ENCODE measurements at regions not wholly inside any gene's neighbourhood (a gene's known extent, or its start where the extent isn't known, plus 50 kb on each side); places are given as distances from the start of the nearest gene placed in this dataset.
A peak's percentile ranks its signal among the peaks of the same experiment; 100 is the strongest.

DNA sequence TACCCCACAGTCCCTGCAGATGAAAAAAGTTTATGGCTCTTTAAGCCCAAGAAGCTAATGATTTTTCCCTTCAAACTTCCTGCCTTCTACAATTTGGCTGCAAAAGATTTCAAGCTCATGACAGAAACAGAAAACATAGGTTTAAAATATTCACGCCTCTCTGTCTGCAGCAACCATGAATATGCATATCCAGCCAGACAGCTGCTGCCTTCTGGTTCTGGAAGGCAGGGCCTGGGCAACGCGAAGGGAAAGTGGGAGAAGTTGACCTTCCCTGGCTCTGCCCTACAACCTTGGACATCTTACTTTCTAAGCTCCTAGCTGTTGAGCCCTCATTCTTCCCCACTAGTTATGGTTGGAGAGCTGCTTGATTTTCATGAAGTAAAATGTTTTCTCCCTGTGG is 64.8 kb upstream of the CLINT1 start:
- H3K4me3 ChIP-seq (ENCODE audit: low read length) = no peak overlapping the region
- no peaks in the 10 kb centered on the region for H3K9me3 ChIP-seq (ENCODE audit: insufficient read depth, low read depth, low read length)
- H3K4me1 ChIP-seq (ENCODE audit: insufficient read depth, low read length) = peaks cover 29% of the 10 kb centered on the region
- no peak overlapping the region for H3K27ac ChIP-seq (ENCODE audit: low read length)
- no peak overlapping the region for H3K9ac ChIP-seq (ENCODE audit: low read depth, low read length)
- no peaks in the 10 kb centered on the region for H3K36me3 ChIP-seq (ENCODE audit: insufficient read depth, low read depth, low read length)
- H3K27me3 ChIP-seq (ENCODE audit: insufficient read depth, low read length) = no peaks in the 10 kb centered on the region

DNA sequence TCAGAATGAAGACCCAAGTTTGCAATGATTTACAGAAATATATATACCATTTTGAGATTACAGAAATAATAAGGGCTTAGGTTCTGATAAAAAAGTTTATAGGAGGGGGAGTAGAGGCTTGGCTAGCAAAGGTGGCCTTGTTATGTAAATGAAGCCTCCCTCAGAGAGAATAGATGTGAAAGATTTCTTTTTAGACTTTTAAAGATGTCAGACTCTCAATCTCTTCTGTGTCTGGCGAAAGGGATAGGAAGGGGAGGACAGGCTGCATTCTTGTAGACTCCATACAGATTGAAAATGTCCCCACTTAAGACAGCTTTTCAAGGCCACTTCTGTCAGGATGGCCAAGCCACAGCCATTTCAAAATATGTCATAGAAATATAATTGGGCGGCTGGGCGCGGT is 63.1 kb upstream of the CLINT1 start:
- no peaks in the 10 kb centered on the region for H3K9me3 ChIP-seq (ENCODE audit: insufficient read depth, low read depth, low read length)
- peaks cover 28% of the 10 kb centered on the region; the same call in 1 of the 2 replicates for H3K4me1 ChIP-seq (ENCODE audit: insufficient read depth, low read length)
- H3K4me3 ChIP-seq (ENCODE audit: low read length) = no peak overlapping the region
- no peaks in the 10 kb centered on the region for H3K27me3 ChIP-seq (ENCODE audit: insufficient read depth, low read length)
- no peaks in the 10 kb centered on the region for H3K36me3 ChIP-seq (ENCODE audit: insufficient read depth, low read depth, low read length)
- no peak overlapping the region for H3K9ac ChIP-seq (ENCODE audit: low read depth, low read length)
- no peak overlapping the region for H3K27ac ChIP-seq (ENCODE audit: low read length)

DNA sequence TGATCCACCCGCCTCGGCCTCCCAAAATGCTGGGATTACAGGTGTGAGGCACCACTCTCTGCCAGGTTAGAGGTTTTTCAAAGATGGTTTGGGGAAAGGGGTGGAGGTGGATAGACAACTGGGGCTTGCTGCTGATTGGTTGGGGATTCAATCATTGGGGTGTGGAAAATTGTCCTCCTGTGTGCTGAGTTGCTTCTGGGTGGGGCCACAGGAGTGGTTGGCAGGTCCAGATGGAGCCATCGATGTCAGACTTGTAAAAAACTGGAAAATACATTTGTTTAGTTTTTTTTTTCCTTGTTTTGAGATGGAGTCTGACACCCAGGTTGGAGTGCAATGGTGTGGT is 61.9 kb upstream of the CLINT1 start:
- H3K36me3 ChIP-seq (ENCODE audit: insufficient read depth, low read depth, low read length) = no peaks in the 10 kb centered on the region
- no peak overlapping the region for H3K27ac ChIP-seq (ENCODE audit: low read length)
- H3K4me1 ChIP-seq (ENCODE audit: insufficient read depth, low read length) = peaks cover 17% of the 10 kb centered on the region; the same call in 1 of the 2 replicates
- no peak overlapping the region for H3K4me3 ChIP-seq (ENCODE audit: low read length)
- no peak overlapping the region for H3K9ac ChIP-seq (ENCODE audit: low read depth, low read length)
- H3K9me3 ChIP-seq (ENCODE audit: insufficient read depth, low read depth, low read length) = no peaks in the 10 kb centered on the region
- H3K27me3 ChIP-seq (ENCODE audit: insufficient read depth, low read length) = no peaks in the 10 kb centered on the region

DNA sequence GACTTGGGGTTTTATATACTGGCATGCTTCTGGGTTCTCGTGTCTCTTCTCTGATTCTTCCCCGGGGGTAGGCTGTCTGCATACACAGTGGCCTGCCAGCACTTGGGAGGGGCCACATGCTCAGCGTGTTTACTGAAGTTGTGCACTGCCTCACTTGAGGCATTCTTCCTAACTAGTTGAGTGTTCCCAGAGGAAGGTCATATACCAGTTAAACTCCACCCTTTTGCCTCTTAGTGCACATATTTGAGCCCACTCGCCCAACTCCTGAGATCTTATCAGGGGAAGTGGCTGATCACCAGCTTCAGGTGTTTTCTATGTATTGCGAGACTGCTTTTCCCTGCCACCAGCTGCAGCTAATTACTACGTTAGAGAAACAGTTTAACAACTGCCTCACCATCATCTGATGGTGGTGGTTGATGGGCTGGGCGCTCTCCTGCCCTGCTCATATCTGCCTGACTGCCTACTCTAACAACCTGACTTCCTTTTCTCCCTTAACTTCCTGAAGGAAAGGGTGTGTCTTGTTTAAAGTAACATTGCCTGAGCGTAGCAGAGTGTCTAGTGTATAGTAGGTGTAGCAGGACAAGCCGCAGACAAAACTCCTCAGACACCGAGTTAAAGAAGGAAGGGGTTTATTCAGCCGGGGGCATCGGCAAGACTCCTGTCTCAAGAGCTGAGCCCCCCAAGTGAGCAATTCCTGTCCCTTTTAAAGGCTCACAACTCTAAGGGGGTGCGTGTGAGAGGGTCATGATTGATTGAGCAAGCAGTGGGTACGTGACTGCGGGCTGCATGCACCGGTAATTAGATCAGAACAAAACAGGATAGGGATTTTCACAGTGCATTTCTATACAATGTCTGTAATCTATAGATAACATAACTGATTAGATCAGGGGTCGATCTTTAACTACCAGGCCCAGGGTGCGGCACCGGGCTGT is 60.1 kb upstream of the CLINT1 start:
- no peaks in the 10 kb centered on the region for H3K36me3 ChIP-seq (ENCODE audit: insufficient read depth, low read depth, low read length)
- H3K9ac ChIP-seq (ENCODE audit: low read depth, low read length) = no peak overlapping the region
- H3K27me3 ChIP-seq (ENCODE audit: insufficient read depth, low read length) = no peaks in the 10 kb centered on the region
- H3K4me1 ChIP-seq (ENCODE audit: insufficient read depth, low read length) = peaks cover 16% of the 10 kb centered on the region; the same call in 1 of the 2 replicates
- H3K27ac ChIP-seq (ENCODE audit: low read length) = no peak overlapping the region
- H3K4me3 ChIP-seq (ENCODE audit: low read length) = no peak overlapping the region
- no peaks in the 10 kb centered on the region for H3K9me3 ChIP-seq (ENCODE audit: insufficient read depth, low read depth, low read length)

DNA sequence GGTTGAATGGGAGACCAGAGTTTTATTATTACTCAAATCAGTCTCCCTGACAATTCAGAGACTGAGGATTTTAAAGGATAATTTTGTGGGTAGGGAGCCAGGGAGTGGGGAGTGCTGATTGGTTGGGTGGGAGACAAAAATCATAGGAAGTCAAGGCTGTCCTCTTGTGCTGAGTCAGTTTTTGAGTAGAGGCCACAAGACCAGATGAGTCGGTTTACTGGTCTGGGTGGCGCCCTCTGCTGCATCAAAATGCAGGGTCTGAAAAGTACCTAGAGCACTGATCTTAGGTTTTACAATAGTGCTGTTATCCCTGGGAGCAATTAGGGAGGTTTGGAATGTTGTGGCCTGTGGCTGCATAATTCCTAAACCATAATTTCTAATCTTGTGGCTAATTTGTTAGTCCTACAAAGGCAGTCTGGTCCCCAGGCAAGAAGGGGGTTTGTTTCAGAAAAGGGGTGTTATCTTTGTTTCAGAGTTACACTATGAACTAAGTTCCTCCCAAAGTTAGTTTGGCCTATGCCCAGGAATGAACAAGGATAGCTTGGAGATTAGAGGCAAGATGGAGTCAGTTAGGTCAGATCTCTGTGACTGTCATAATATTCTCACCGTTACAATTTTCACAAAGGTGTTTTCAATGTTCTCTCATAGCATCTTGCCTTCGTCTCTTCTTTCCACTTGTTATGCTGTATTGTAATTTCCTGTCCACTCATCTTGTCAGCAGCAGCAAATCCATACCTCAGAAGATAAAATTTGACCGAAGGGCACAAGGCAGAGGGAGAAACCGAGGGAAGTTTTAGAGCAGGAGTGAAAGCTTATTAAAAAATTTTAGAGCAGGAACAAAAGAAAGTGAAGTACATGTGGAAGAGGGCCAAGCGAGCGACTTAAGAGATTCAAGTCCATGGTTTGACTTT is 59.2 kb upstream of the CLINT1 start:
- peaks cover 17% of the 10 kb centered on the region; the same call in 1 of the 2 replicates for H3K4me1 ChIP-seq (ENCODE audit: insufficient read depth, low read length)
- no peaks in the 10 kb centered on the region for H3K9me3 ChIP-seq (ENCODE audit: insufficient read depth, low read depth, low read length)
- no peaks in the 10 kb centered on the region for H3K36me3 ChIP-seq (ENCODE audit: insufficient read depth, low read depth, low read length)
- no peak overlapping the region for H3K4me3 ChIP-seq (ENCODE audit: low read length)
- H3K9ac ChIP-seq (ENCODE audit: low read depth, low read length) = peak overlapping the region; percentile 11; the same call in 1 of the 2 replicates
- no peaks in the 10 kb centered on the region for H3K27me3 ChIP-seq (ENCODE audit: insufficient read depth, low read length)
- H3K27ac ChIP-seq (ENCODE audit: low read length) = no peak overlapping the region

DNA sequence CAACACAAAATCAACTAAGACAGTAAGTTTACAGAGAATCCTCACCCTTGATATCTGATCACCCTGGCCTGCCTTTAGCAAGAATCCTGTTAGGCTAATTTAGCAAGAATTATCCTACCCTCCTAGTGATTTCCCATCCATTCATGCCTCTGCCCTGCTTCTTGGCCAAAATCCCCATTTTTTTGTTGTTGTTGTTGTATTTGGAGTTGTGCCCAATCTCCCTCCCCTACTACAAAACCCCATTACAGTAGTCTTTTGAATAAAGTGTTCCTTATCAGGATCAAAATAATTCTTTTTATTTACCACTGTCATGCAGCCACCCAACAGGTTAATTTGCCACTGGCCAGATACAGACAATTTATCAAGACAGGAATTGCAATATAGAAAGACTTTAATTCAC is 58.5 kb upstream of the CLINT1 start:
- Histone ChIP-seq H3K9me3 (ENCODE audit: insufficient read depth, low read depth, low read length) (no peaks in the 10 kb centered on the region), H3K4me1 (ENCODE audit: insufficient read depth, low read length) (peaks cover 21% of the 10 kb centered on the region; the same call in 1 of the 2 replicates), H3K9ac (ENCODE audit: low read depth, low read length) (peak overlapping the region; percentile 11; the same call in 1 of the 2 replicates), H3K4me3 (ENCODE audit: low read length) (no peak overlapping the region), H3K27ac (ENCODE audit: low read length) (no peak overlapping the region), H3K27me3 (ENCODE audit: insufficient read depth, low read length) (no peaks in the 10 kb centered on the region), H3K36me3 (ENCODE audit: insufficient read depth, low read depth, low read length) (no peaks in the 10 kb centered on the region)

DNA sequence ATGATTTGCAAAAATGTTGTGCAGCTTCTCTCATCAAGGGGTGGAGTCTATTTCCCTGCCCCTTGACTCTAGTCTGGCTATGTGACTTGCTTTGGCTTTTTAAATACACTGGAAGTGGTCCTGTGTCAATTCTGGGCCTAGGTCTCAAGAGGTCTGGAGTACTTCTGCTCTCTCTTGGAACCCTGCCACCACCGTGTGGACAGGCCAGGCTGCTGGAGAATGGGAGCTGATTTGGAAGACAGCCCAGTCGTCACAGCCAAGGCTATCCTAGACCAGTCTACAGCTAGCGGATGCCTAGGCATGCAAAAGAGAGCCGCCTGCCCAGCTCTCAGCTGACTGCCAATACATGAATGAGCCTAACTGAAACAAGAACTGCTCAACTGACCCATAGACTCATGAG is 56.7 kb upstream of the CLINT1 start:
- H3K36me3 ChIP-seq (ENCODE audit: insufficient read depth, low read depth, low read length) = no peaks in the 10 kb centered on the region
- no peak overlapping the region for H3K27ac ChIP-seq (ENCODE audit: low read length)
- peaks cover 17% of the 10 kb centered on the region; the same call in 1 of the 2 replicates for H3K4me1 ChIP-seq (ENCODE audit: insufficient read depth, low read length)
- no peaks in the 10 kb centered on the region for H3K9me3 ChIP-seq (ENCODE audit: insufficient read depth, low read depth, low read length)
- no peak overlapping the region for H3K9ac ChIP-seq (ENCODE audit: low read depth, low read length)
- no peak overlapping the region for H3K4me3 ChIP-seq (ENCODE audit: low read length)
- no peaks in the 10 kb centered on the region for H3K27me3 ChIP-seq (ENCODE audit: insufficient read depth, low read length)

DNA sequence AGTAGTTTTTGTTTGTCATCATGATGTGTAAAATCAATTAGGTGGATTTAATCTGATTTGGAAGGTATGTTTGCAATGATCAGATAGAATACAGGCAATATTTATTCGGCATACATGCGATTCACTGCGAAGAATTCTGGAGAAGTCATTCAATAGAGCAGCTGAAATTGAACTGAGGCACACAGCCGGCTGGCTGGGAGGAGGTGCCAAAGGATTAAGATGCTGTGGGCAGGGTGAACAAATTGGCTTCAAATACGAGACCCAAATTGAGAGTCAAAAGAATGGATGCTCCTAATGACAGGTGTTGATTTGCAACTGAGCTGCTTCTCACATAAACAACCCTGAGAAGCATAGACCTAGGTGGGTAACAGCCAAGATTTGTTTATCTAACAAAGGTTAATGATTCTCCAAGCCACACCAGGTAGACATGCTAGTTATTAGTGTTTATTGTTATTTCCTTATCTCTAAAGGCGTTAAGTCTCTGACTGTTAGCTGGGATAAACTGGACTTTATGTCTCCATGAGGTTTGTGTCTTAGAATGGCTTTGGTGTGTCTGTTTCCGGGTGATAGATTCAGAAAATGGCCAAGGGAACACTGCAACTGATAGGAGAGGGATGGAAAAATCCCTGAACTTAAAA is 55.3 kb upstream of the CLINT1 start:
- Histone ChIP-seq H3K27ac (ENCODE audit: low read length) (no peak overlapping the region), H3K36me3 (ENCODE audit: insufficient read depth, low read depth, low read length) (no peaks in the 10 kb centered on the region), H3K9me3 (ENCODE audit: insufficient read depth, low read depth, low read length) (no peaks in the 10 kb centered on the region), H3K4me1 (ENCODE audit: insufficient read depth, low read length) (peaks cover 17% of the 10 kb centered on the region; the same call in 1 of the 2 replicates), H3K27me3 (ENCODE audit: insufficient read depth, low read length) (no peaks in the 10 kb centered on the region), H3K4me3 (ENCODE audit: low read length) (no peak overlapping the region), H3K9ac (ENCODE audit: low read depth, low read length) (no peak overlapping the region)

DNA sequence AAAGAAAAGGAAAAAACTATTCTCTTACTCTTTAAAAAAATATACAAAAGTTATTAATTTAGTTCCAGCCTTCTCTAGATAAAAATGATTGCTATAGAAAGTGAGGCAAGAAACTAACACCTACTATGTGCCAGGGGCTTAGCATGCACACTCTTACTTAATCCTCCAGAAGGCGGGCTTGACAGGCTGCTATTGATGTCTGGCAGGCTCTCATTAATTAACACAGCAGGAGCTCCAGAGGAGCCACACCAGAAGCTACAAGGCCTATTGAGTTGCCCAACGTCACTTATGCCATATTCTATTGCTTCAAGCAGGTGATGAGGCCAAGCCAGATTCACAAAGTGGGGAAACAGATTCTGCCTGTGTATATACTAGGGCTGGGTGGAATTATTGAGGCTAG is 54.6 kb upstream of the CLINT1 start:
- peaks cover 17% of the 10 kb centered on the region; the same call in 1 of the 2 replicates for H3K4me1 ChIP-seq (ENCODE audit: insufficient read depth, low read length)
- H3K9ac ChIP-seq (ENCODE audit: low read depth, low read length) = no peak overlapping the region
- no peak overlapping the region for H3K4me3 ChIP-seq (ENCODE audit: low read length)
- H3K27me3 ChIP-seq (ENCODE audit: insufficient read depth, low read length) = no peaks in the 10 kb centered on the region
- H3K9me3 ChIP-seq (ENCODE audit: insufficient read depth, low read depth, low read length) = no peaks in the 10 kb centered on the region
- H3K27ac ChIP-seq (ENCODE audit: low read length) = no peak overlapping the region
- no peaks in the 10 kb centered on the region for H3K36me3 ChIP-seq (ENCODE audit: insufficient read depth, low read depth, low read length)

DNA sequence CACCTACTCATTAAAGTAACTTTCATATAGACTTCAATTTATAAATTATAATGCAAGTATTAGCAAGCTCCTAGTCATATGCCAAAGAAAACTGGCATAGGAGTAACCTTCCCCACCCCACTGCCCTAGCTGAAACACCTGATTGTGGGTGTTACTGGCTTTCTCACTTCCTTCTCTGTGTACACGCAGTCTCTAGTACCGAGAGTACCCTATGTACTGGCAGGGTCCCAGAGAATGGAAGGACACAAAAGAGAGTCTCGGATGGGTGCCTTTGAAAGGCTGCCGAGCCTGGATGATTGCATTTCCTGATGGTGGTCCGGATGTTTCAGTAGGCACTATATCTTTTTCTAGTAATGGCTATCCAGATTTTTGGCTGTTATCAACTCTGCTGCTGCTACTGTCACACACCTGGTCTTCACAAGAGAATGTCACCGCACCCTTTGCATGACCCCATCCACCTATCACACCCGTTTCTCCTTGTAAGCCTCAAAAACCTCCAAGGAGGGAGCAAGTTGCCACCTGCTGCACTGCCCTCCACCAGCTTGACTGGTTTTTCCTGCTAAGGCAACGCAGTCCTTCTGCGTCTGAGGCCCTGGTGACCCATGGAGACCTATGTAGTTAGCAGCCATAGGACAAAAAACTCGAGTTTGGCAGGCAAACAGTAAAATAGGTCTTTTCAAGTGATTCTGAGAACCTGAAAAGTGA is 53.8 kb upstream of the CLINT1 start:
- Histone ChIP-seq H3K27ac (ENCODE audit: low read length) (no peak overlapping the region), H3K36me3 (ENCODE audit: insufficient read depth, low read depth, low read length) (no peaks in the 10 kb centered on the region), H3K4me1 (ENCODE audit: insufficient read depth, low read length) (peaks cover 14% of the 10 kb centered on the region; the same call in 1 of the 2 replicates), H3K27me3 (ENCODE audit: insufficient read depth, low read length) (no peaks in the 10 kb centered on the region), H3K9ac (ENCODE audit: low read depth, low read length) (no peak overlapping the region), H3K9me3 (ENCODE audit: insufficient read depth, low read depth, low read length) (no peaks in the 10 kb centered on the region), H3K4me3 (ENCODE audit: low read length) (no peak overlapping the region)

DNA sequence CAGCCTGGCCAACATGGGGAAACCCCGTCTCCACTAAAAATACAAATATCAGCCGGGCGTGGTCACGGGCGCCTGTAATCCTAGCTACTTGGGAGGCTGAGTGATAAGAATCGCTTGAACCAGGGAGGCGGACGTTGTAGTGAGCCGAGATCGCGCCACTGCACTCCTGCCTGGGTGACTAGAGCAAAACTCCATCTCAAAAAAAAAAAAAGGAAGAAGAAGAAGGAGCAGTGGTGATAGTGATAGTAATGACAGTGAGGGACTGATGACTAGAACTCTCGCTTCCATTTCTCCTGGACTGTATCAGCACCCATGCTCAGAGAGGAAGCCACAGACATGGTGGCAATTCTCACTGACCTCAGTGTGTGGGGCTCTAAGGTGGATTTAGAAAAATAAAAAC is 52.6 kb upstream of the CLINT1 start:
- Histone ChIP-seq H3K4me1 (ENCODE audit: insufficient read depth, low read length) (peaks cover 14% of the 10 kb centered on the region; the same call in 1 of the 2 replicates), H3K9me3 (ENCODE audit: insufficient read depth, low read depth, low read length) (no peaks in the 10 kb centered on the region), H3K36me3 (ENCODE audit: insufficient read depth, low read depth, low read length) (no peaks in the 10 kb centered on the region), H3K27me3 (ENCODE audit: insufficient read depth, low read length) (no peaks in the 10 kb centered on the region), H3K4me3 (ENCODE audit: low read length) (no peak overlapping the region), H3K27ac (ENCODE audit: low read length) (no peak overlapping the region), H3K9ac (ENCODE audit: low read depth, low read length) (no peak overlapping the region)

Measured in iPS-20b (cell line).